NB4 (cell line): ENCODE measurements at regions not wholly inside any gene's neighbourhood (a gene's known extent, or its start where the extent isn't known, plus 50 kb on each side); places are given as distances from the start of the nearest gene placed in this dataset.

Experiments used
- MYC ChIP-seq: IDR thresholded peaks from 2 replicates; pipeline ENCODE4 v1.6.1; 2011; ENCODE audit warnings: low read depth, low read length
- POLR2A ChIP-seq: IDR thresholded peaks from 2 replicates; pipeline ENCODE4 v1.6.1; 2011; ENCODE audit warnings: mild to moderate bottlenecking; ENCODE audit not compliant: insufficient read length; ENCODE audit errors: extremely low read depth
- TF ChIP-seq, protein P1 (sequence below): IDR thresholded peaks from one replicate; pipeline ENCODE4 v1.5.1; 2012; ENCODE audit warnings: low read depth, low read length

DNA sequence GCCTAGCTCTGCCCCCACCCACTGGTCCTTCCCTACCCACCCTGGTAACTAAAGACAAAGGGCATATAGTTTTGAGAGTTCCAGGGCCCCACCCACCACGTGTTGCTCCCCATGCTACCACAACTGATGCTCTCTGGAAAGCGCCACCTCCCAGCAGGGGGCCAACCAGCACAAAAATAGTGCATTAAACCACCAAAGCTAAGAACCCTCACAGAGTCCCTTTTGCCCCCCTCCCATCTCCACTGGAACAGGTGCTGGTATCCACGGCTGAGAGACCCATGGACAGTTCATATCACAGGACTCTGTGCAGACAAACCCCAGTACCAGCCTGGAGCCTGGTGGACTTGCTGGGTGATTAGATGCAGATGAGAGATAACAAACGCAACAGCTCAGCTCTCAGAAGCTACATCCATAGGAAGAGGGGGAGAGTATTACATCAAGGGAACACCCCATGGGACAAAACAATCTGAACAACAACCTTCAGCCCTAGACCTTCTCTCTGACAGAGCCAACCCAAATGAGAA is 715.9 kb downstream of the NUP35 start:
- TF ChIP-seq, protein P1, sequence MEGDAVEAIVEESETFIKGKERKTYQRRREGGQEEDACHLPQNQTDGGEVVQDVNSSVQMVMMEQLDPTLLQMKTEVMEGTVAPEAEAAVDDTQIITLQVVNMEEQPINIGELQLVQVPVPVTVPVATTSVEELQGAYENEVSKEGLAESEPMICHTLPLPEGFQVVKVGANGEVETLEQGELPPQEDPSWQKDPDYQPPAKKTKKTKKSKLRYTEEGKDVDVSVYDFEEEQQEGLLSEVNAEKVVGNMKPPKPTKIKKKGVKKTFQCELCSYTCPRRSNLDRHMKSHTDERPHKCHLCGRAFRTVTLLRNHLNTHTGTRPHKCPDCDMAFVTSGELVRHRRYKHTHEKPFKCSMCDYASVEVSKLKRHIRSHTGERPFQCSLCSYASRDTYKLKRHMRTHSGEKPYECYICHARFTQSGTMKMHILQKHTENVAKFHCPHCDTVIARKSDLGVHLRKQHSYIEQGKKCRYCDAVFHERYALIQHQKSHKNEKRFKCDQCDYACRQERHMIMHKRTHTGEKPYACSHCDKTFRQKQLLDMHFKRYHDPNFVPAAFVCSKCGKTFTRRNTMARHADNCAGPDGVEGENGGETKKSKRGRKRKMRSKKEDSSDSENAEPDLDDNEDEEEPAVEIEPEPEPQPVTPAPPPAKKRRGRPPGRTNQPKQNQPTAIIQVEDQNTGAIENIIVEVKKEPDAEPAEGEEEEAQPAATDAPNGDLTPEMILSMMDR: no peak
- TF ChIP-seq POLR2A (no peak), MYC (no peak)
